ENCODE measurements at regions not wholly inside any gene's neighbourhood (a gene's known extent, or its start where the extent isn't known, plus 50 kb on each side); places are given as distances from the start of the nearest gene placed in this dataset.

DNA sequence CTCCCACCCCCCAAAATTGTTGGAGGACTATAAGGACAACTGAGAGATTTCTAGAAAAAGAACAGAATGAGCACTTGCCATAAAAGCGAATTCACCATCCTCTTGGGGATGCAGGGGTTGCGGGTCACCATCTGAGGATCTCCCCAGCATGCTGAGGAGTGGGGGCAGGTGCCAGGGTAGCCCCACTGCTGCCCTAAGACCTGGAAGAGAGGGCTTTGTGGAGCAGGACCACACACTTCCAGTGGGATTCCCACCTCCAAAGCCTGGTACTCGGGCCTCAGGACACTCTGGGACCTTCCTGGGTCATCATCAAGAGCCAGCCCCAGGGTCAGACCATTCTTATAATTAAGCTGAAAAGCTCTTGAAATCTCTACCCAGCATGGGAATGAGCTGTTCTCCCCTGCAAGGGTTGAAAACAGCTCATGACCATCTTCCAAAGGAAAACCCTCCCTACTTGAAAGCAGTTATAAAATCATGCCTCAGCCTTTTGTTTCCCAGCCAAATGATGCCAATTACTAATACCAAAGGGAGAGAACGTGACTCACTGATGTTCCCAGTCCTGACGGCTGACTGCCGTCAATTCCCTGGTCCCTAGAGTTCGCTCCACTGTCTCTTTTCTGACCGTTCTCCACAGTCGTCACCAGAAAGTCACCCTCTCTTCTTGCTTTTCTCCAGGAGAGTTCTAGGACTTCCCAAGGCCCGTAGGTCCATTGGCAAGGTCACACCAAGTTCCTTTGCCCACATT is 76.8 kb upstream of the CREB3L1 start:
- no peaks in the 10 kb centered on the region for H3K4me1 Mint-ChIP-seq (ENCODE audit: low read depth)
- no peak overlapping the region for H3K27ac Mint-ChIP-seq (ENCODE audit: unreplicated experiment)
- no peak overlapping the region for H3K4me3 Mint-ChIP-seq (ENCODE audit: unreplicated experiment)
- H3K27me3 Mint-ChIP-seq (ENCODE audit: low read depth) = peaks cover 63% of the 10 kb centered on the region
- H3K36me3 Mint-ChIP-seq (ENCODE audit: low read depth) = peaks cover 2% of the 10 kb centered on the region
- TF ChIP-seq, protein P1, sequence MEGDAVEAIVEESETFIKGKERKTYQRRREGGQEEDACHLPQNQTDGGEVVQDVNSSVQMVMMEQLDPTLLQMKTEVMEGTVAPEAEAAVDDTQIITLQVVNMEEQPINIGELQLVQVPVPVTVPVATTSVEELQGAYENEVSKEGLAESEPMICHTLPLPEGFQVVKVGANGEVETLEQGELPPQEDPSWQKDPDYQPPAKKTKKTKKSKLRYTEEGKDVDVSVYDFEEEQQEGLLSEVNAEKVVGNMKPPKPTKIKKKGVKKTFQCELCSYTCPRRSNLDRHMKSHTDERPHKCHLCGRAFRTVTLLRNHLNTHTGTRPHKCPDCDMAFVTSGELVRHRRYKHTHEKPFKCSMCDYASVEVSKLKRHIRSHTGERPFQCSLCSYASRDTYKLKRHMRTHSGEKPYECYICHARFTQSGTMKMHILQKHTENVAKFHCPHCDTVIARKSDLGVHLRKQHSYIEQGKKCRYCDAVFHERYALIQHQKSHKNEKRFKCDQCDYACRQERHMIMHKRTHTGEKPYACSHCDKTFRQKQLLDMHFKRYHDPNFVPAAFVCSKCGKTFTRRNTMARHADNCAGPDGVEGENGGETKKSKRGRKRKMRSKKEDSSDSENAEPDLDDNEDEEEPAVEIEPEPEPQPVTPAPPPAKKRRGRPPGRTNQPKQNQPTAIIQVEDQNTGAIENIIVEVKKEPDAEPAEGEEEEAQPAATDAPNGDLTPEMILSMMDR (IDR thresholded peaks at IDR 0.05) = no peak
- H3K9me3 Mint-ChIP-seq (ENCODE audit: low read depth) = no peaks in the 10 kb centered on the region
- no peak for DNase-seq (ENCODE audit: low spot score)

- H3K27me3 Mint-ChIP-seq (ENCODE audit: low read depth) = peaks cover 53% of the 10 kb centered on the region
- H3K36me3 Mint-ChIP-seq (ENCODE audit: low read depth) = peaks cover 2% of the 10 kb centered on the region
- no peak overlapping the region for H3K27ac Mint-ChIP-seq (ENCODE audit: unreplicated experiment)
- H3K9me3 Mint-ChIP-seq (ENCODE audit: low read depth) = no peaks in the 10 kb centered on the region
- no peak for DNase-seq (ENCODE audit: low spot score)
- no peak overlapping the region for H3K4me3 Mint-ChIP-seq (ENCODE audit: unreplicated experiment)
- TF ChIP-seq, protein P1 (IDR thresholded peaks at IDR 0.05) = no peak
- H3K4me1 Mint-ChIP-seq (ENCODE audit: low read depth) = no peaks in the 10 kb centered on the region
These were observed 77.3 kb upstream of the PHF21A start for GRCh38 chr11:46198245-46199240.

GRCh38 chr11:46197421-46197820 is 76.2 kb upstream of the PHF21A start:
- TF ChIP-seq, protein P1 (IDR thresholded peaks at IDR 0.05) = no peak
- Mint-ChIP-seq H3K27me3 (ENCODE audit: low read depth) (peaks cover 54% of the 10 kb centered on the region), H3K36me3 (ENCODE audit: low read depth) (peaks cover 2% of the 10 kb centered on the region), H3K27ac (ENCODE audit: unreplicated experiment) (no peak overlapping the region), H3K4me3 (ENCODE audit: unreplicated experiment) (no peak overlapping the region), H3K4me1 (ENCODE audit: low read depth) (no peaks in the 10 kb centered on the region), H3K9me3 (ENCODE audit: low read depth) (no peaks in the 10 kb centered on the region)
- DNase-seq (ENCODE audit: low spot score) = no peak

GRCh38 chr11:46188017-46188416 is 66.8 kb upstream of the PHF21A start:
- Mint-ChIP-seq H3K4me1 (ENCODE audit: low read depth) (no peaks in the 10 kb centered on the region), H3K9me3 (ENCODE audit: low read depth) (peaks cover 19% of the 10 kb centered on the region), H3K27ac (ENCODE audit: unreplicated experiment) (no peak overlapping the region), H3K27me3 (ENCODE audit: low read depth) (peaks cover 50% of the 10 kb centered on the region), H3K4me3 (ENCODE audit: unreplicated experiment) (no peak overlapping the region), H3K36me3 (ENCODE audit: low read depth) (peaks cover 5% of the 10 kb centered on the region)
- no peak for DNase-seq (ENCODE audit: low spot score)
- TF ChIP-seq, protein P1 (IDR thresholded peaks at IDR 0.05) = no peak

- peaks cover 55% of the 10 kb centered on the region for H3K27me3 Mint-ChIP-seq (ENCODE audit: low read depth)
- H3K36me3 Mint-ChIP-seq (ENCODE audit: low read depth) = peaks cover 7% of the 10 kb centered on the region
- no peak overlapping the region for H3K27ac Mint-ChIP-seq (ENCODE audit: unreplicated experiment)
- TF ChIP-seq, protein P1 (IDR thresholded peaks at IDR 0.05) = no peak
- H3K4me1 Mint-ChIP-seq (ENCODE audit: low read depth) = no peaks in the 10 kb centered on the region
- H3K9me3 Mint-ChIP-seq (ENCODE audit: low read depth) = peaks cover 7% of the 10 kb centered on the region
- H3K4me3 Mint-ChIP-seq (ENCODE audit: unreplicated experiment) = no peak overlapping the region
- DNase-seq (ENCODE audit: low spot score) = no peak
These were observed 62.6 kb upstream of the PHF21A start for GRCh38 chr11:46183819-46184218.

Measured in chondrocyte (in vitro differentiated cells).